A673 (cell line): ENCODE measurements at regions not wholly inside any gene's neighbourhood (a gene's known extent, or its start where the extent isn't known, plus 50 kb on each side); places are given as distances from the start of the nearest gene placed in this dataset.

Experiments used
- EZH2 ChIP-seq: fragments of 200-600 bp; sonication (generic); IDR thresholded peaks from 2 replicates; pipeline ENCODE4 v1.6.1; 2017; ENCODE audit warnings: borderline replicate concordance, low read depth, mild to moderate bottlenecking, mixed read lengths, antibody characterized with exemption, low read length; ENCODE audit not compliant: poor library complexity, severe bottlenecking
- TF ChIP-seq, protein P1 (sequence below): fragments of 300-800, 200-600 bp; sonication (generic); conservative IDR thresholded peaks from 2 replicates; pipeline ENCODE4 v1.5.1; 2017; ENCODE audit warnings: low read depth, mild to moderate bottlenecking, antibody characterized with exemption, low read length, moderate library complexity, mixed read lengths

DNA sequence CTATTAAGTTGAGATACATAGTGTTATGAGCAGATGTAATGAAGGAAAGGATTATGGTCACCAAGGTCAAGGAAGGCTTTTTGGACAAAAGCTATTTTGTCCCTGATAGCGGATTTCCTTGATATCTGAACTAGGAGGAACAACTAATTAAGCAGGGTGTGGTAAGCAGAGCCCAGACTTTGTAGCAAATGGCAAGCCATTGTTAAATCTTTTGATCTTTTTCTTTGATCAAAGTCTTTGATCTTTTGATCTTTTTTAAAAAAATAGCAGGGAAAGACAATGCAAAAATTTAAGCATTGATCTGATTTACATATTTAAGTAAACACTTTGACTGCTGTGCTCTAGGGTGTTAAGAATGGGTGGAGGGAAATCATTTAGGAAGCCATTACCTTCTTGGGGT, 1242.0 kb downstream of the MAT2B start:
- TF ChIP-seq, protein P1, sequence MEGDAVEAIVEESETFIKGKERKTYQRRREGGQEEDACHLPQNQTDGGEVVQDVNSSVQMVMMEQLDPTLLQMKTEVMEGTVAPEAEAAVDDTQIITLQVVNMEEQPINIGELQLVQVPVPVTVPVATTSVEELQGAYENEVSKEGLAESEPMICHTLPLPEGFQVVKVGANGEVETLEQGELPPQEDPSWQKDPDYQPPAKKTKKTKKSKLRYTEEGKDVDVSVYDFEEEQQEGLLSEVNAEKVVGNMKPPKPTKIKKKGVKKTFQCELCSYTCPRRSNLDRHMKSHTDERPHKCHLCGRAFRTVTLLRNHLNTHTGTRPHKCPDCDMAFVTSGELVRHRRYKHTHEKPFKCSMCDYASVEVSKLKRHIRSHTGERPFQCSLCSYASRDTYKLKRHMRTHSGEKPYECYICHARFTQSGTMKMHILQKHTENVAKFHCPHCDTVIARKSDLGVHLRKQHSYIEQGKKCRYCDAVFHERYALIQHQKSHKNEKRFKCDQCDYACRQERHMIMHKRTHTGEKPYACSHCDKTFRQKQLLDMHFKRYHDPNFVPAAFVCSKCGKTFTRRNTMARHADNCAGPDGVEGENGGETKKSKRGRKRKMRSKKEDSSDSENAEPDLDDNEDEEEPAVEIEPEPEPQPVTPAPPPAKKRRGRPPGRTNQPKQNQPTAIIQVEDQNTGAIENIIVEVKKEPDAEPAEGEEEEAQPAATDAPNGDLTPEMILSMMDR: no peak
- no peak for TF ChIP-seq EZH2
